ENCODE measurements at regions not wholly inside any gene's neighbourhood (a gene's known extent, or its start where the extent isn't known, plus 50 kb on each side); places are given as distances from the start of the nearest gene placed in this dataset.

DNA sequence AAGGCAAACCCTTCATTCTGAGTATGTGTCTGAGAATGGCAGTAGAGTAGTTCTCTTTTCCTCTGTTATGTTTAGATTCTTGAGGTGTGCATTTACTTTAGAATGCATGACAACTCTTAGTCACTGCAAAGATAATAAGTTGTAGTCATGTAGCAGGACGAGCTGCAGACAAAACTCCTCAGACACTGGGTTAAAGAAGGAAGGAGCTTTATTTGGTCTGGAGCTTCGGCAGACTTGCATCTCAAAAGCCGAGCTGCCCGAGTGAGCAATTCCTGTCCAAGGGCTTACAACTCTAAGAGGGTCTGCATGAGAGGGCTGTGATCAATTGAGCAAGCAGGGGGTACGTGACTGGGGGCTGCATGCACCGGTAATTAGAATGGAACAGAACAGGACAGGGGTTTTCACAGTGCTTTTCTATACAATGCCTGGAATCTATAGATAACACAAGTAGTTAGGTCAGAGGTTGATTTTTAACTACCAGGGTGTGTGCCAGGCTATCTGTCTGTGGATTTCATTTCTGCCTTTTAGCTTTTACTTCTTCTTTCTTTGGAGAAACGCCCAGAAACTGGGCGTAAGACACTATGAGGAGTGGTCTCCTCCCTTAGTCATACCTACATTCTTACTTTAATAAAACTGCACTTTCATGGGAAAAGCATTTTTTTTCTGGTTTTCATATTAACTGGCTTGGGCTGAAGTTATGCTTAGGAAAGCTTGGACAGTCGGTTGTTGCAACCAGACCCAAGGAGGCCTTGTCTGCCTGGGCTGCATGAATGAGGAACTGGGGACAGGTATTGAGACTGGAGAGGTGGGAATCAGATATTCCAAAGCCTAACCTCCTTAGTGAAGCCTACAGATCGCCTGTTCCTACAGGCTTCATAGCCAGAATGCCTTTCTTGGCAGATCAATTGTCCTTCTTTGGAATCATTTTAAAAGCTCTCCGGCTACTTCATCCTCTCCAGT, 115.1 kb downstream of the RHOU start:
- TF ChIP-seq, protein P1, sequence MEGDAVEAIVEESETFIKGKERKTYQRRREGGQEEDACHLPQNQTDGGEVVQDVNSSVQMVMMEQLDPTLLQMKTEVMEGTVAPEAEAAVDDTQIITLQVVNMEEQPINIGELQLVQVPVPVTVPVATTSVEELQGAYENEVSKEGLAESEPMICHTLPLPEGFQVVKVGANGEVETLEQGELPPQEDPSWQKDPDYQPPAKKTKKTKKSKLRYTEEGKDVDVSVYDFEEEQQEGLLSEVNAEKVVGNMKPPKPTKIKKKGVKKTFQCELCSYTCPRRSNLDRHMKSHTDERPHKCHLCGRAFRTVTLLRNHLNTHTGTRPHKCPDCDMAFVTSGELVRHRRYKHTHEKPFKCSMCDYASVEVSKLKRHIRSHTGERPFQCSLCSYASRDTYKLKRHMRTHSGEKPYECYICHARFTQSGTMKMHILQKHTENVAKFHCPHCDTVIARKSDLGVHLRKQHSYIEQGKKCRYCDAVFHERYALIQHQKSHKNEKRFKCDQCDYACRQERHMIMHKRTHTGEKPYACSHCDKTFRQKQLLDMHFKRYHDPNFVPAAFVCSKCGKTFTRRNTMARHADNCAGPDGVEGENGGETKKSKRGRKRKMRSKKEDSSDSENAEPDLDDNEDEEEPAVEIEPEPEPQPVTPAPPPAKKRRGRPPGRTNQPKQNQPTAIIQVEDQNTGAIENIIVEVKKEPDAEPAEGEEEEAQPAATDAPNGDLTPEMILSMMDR (conservative IDR thresholded peaks at IDR 0.05), result no peak
- no peak for TF ChIP-seq EZH2 (IDR thresholded peaks at IDR 0.05; ENCODE audit: low read depth)

Measured in PC-9 (cell line).